Colon (tissue), 2 donors: ENCODE measurements at regions not wholly inside any gene's neighbourhood (a gene's known extent, or its start where the extent isn't known, plus 50 kb on each side); places are given as distances from the start of the nearest gene placed in this dataset.

Experiments used
- FAIRE-seq: peaks from 2 replicates; lab custom pipeline; 2012; peaks lifted over from hg19 to GRCh38; lab: Jason Lieb, UNC
- donor health status: control.
- donor health status: control.

- no peak for FAIRE-seq
Observed at GRCh38 chr3:66748175-66748876, 247.5 kb upstream of the LRIG1 start.

- FAIRE-seq: no peak
Observed at GRCh38 chr3:66751842-66752241, 246.3 kb upstream of the KBTBD8 start.

- no peak for FAIRE-seq
Observed at GRCh38 chr3:66753670-66754069, 244.4 kb upstream of the KBTBD8 start.

GRCh38 chr3:66754613-66755012 lies 243.5 kb upstream of the KBTBD8 start:
- no peak for FAIRE-seq

GRCh38 chr3:66755924-66756323 lies 242.2 kb upstream of the KBTBD8 start:
- FAIRE-seq: no peak

- FAIRE-seq: no peak
Observed at GRCh38 chr3:66756468-66757036, 241.6 kb upstream of the KBTBD8 start.

- no peak for FAIRE-seq
Observed at GRCh38 chr3:66761093-66761780, 236.9 kb upstream of the KBTBD8 start.

- FAIRE-seq: no peak
Observed at GRCh38 chr3:66762916-66763693, 235.0 kb upstream of the KBTBD8 start.

GRCh38 chr3:66778107-66778506 lies 220.0 kb upstream of the KBTBD8 start:
- no peak for FAIRE-seq

GRCh38 chr3:66778777-66779176 lies 219.3 kb upstream of the KBTBD8 start:
- FAIRE-seq: no peak

- no peak for FAIRE-seq
Observed at GRCh38 chr3:66785191-66785909, 212.8 kb upstream of the KBTBD8 start.

GRCh38 chr3:66789580-66790237 lies 208.4 kb upstream of the KBTBD8 start:
- no peak for FAIRE-seq

GRCh38 chr3:66792086-66792485 lies 206.0 kb upstream of the KBTBD8 start:
- no peak for FAIRE-seq

GRCh38 chr3:66795365-66795764 lies 202.7 kb upstream of the KBTBD8 start:
- no peak for FAIRE-seq

GRCh38 chr3:66796343-66796742 lies 201.8 kb upstream of the KBTBD8 start:
- no peak for FAIRE-seq

- no peak for FAIRE-seq
Observed at GRCh38 chr3:66797889-66798560, 200.1 kb upstream of the KBTBD8 start.

GRCh38 chr3:66800941-66801545 lies 197.1 kb upstream of the KBTBD8 start:
- no peak for FAIRE-seq

GRCh38 chr3:66803206-66803605 lies 194.9 kb upstream of the KBTBD8 start:
- no peak for FAIRE-seq

- no peak for FAIRE-seq
Observed at GRCh38 chr3:66803721-66804695, 194.1 kb upstream of the KBTBD8 start.
